Activated CD4-positive, alpha-beta T cell treated with anti-CD3 and anti-CD28 coated beads for 36 hours (primary cell): ENCODE measurements at regions not wholly inside any gene's neighbourhood (a gene's known extent, or its start where the extent isn't known, plus 50 kb on each side); places are given as distances from the start of the nearest gene placed in this dataset.

Experiments
- ATAC-seq: fragments of 200-7000 bp; cut with Tn5 transposase; one replicate; pipeline ENCODE4 v1.10.0; 2021; ENCODE audit warnings: mild to moderate bottlenecking, moderate library complexity
- CTCF ChIA-PET: fragments of 350-600 bp; sonication (Branson Sonifier 250); formaldehyde crosslinking; loops from one replicate; lab custom pipeline; 2021; ENCODE audit warnings: antibody characterized with exemption; lab: Charles Lee
- POLR2A ChIA-PET: fragments of 350-600 bp; sonication (Branson Sonifier 250); formaldehyde crosslinking; loops from one replicate; lab custom pipeline; 2021; ENCODE audit warnings: antibody characterized with exemption, inconsistent platforms; lab: Charles Lee
- DNase-seq: peaks from one replicate; pipeline ENCODE4 v3.0.0-alpha.2; 2020
- H3K27ac Mint-ChIP-seq: one replicate; pipeline ENCODE4 v1.8.0; 2021; ENCODE audit warnings: mixed read lengths
- H3K27me3 Mint-ChIP-seq: one replicate; pipeline ENCODE4 v1.8.0; 2021; ENCODE audit warnings: mixed read lengths
- H3K36me3 Mint-ChIP-seq: one replicate; pipeline ENCODE4 v1.8.0; 2021; ENCODE audit warnings: low read depth, mixed read lengths
- H3K4me1 Mint-ChIP-seq: one replicate; pipeline ENCODE4 v1.8.0; 2021; ENCODE audit warnings: mixed read lengths
- H3K4me3 Mint-ChIP-seq: one replicate; pipeline ENCODE4 v1.8.0; 2021; ENCODE audit warnings: mild to moderate bottlenecking, moderate library complexity, mixed read lengths
- H3K9me3 Mint-ChIP-seq: one replicate; pipeline ENCODE4 v1.8.0; 2021; ENCODE audit warnings: low read depth, mixed read lengths
- intact Hi-C, 2 experiments: fragments of 100-400 bp; cut with DNase I in 1 of 2; cut with micrococcal nuclease in 1 of 2; formaldehyde crosslinking; loops; one replicate each; pipeline versions ENCODE4 v1.14.2 to v1.15.1; 2022 to 2024; cut with DNase I, micrococcal nuclease

GRCh38 chr1:213375002-213375401 lies 324.0 kb downstream of the RPS6KC1 start:
- no peaks in the 10 kb centered on the region for H3K36me3 Mint-ChIP-seq
- ChIA-PET CTCF (interaction anchor here (0.6 kb wide), 1 partner anchor 502 kb away, joined by 3 read pairs; no protein-coding TSS in a partner anchor), POLR2A (no interaction called here)
- no peak overlapping the region for H3K27ac Mint-ChIP-seq
- no peak overlapping the region for H3K4me3 Mint-ChIP-seq
- DNase-seq (no peak), ATAC-seq (no peak)
- no peaks in the 10 kb centered on the region for H3K27me3 Mint-ChIP-seq
- no peaks in the 10 kb centered on the region for H3K9me3 Mint-ChIP-seq
- no peaks in the 10 kb centered on the region for H3K4me1 Mint-ChIP-seq
- intact Hi-C loops = no loop called here

GRCh38 chr1:213376862-213377372 lies 325.9 kb downstream of the RPS6KC1 start:
- H3K4me1 Mint-ChIP-seq = no peaks in the 10 kb centered on the region
- no peaks in the 10 kb centered on the region for H3K36me3 Mint-ChIP-seq
- intact Hi-C loops = no loop called here
- no peak for DNase-seq
- H3K9me3 Mint-ChIP-seq = no peaks in the 10 kb centered on the region
- ChIA-PET CTCF (interaction anchor here (0.6 to 1.2 kb wide), 3 partner anchors 254 to 1426 kb away, joined by 3 to 4 read pairs (median 3); no protein-coding TSS in a partner anchor), POLR2A (no interaction called here)
- H3K27ac Mint-ChIP-seq = no peak overlapping the region
- H3K27me3 Mint-ChIP-seq = no peaks in the 10 kb centered on the region
- no peak for ATAC-seq
- no peak overlapping the region for H3K4me3 Mint-ChIP-seq

- CTCF ChIA-PET = no interaction called here
Observed at GRCh38 chr1:213380865-213381264, 329.8 kb downstream of the RPS6KC1 start.

GRCh38 chr1:213381572-213382084 lies 330.6 kb downstream of the RPS6KC1 start:
- Mint-ChIP-seq H3K27ac (no peak overlapping the region), H3K36me3 (no peaks in the 10 kb centered on the region), H3K27me3 (no peaks in the 10 kb centered on the region), H3K4me1 (no peaks in the 10 kb centered on the region), H3K4me3 (no peak overlapping the region), H3K9me3 (no peaks in the 10 kb centered on the region)
- ChIA-PET CTCF (interaction anchor here (0.6 to 1.5 kb wide), 2 partner anchors 8 to 38 kb away, joined by 3 to 6 read pairs; no protein-coding TSS in a partner anchor), POLR2A (no interaction called here)
- DNase-seq = no peak
- intact Hi-C loops = no loop called here
- ATAC-seq = no peak

More at GRCh38 chr1:213380865-213381264, 329.8 kb downstream of the RPS6KC1 start:
- Mint-ChIP-seq H3K9me3 (no peaks in the 10 kb centered on the region), H3K4me3 (no peak overlapping the region), H3K27me3 (no peaks in the 10 kb centered on the region), H3K36me3 (no peaks in the 10 kb centered on the region), H3K27ac (no peak overlapping the region), H3K4me1 (no peaks in the 10 kb centered on the region)
- DNase-seq (no peak), ATAC-seq (no peak)
- intact Hi-C loops = no loop called here
- POLR2A ChIA-PET = no interaction called here

GRCh38 chr1:213383465-213383864 lies 332.4 kb downstream of the RPS6KC1 start:
- H3K27me3 Mint-ChIP-seq = no peaks in the 10 kb centered on the region
- no peak overlapping the region for H3K4me3 Mint-ChIP-seq
- ATAC-seq = no peak
- H3K4me1 Mint-ChIP-seq = no peaks in the 10 kb centered on the region
- no peaks in the 10 kb centered on the region for H3K36me3 Mint-ChIP-seq
- H3K27ac Mint-ChIP-seq = no peak overlapping the region
- no peak for DNase-seq
- intact Hi-C loops = no loop called here
- no peaks in the 10 kb centered on the region for H3K9me3 Mint-ChIP-seq
- CTCF ChIA-PET = interaction anchor here (0.9 kb wide), 1 partner anchor 108 kb away, joined by 3 read pairs; no protein-coding TSS in a partner anchor
- POLR2A ChIA-PET = no interaction called here

GRCh38 chr1:213385201-213385600 lies 334.2 kb downstream of the RPS6KC1 start:
- ChIA-PET CTCF (no interaction called here), POLR2A (no interaction called here)
- Mint-ChIP-seq H3K4me1 (no peaks in the 10 kb centered on the region), H3K36me3 (no peaks in the 10 kb centered on the region), H3K27me3 (no peaks in the 10 kb centered on the region), H3K9me3 (no peaks in the 10 kb centered on the region), H3K27ac (no peak overlapping the region), H3K4me3 (no peak overlapping the region)
- intact Hi-C loops = no loop called here
- DNase-seq (no peak), ATAC-seq (no peak)

GRCh38 chr1:213385806-213386324 lies 334.8 kb downstream of the RPS6KC1 start:
- ChIA-PET CTCF (no interaction called here), POLR2A (no interaction called here)
- intact Hi-C loops = no loop called here
- no peak for ATAC-seq
- Mint-ChIP-seq H3K27me3 (no peaks in the 10 kb centered on the region), H3K4me1 (no peaks in the 10 kb centered on the region), H3K36me3 (no peaks in the 10 kb centered on the region), H3K27ac (no peak overlapping the region), H3K4me3 (no peak overlapping the region), H3K9me3 (no peaks in the 10 kb centered on the region)
- no peak for DNase-seq

GRCh38 chr1:213387380-213388015 lies 336.5 kb downstream of the RPS6KC1 start:
- CTCF ChIA-PET = no interaction called here
- Mint-ChIP-seq H3K36me3 (no peaks in the 10 kb centered on the region), H3K27me3 (no peaks in the 10 kb centered on the region), H3K4me3 (no peak overlapping the region), H3K4me1 (no peaks in the 10 kb centered on the region), H3K9me3 (no peaks in the 10 kb centered on the region), H3K27ac (no peak overlapping the region)
- no peak for DNase-seq
- ATAC-seq = no peak
- POLR2A ChIA-PET = no interaction called here
- intact Hi-C loops = no loop called here

- no peaks in the 10 kb centered on the region for H3K36me3 Mint-ChIP-seq
- no peak overlapping the region for H3K27ac Mint-ChIP-seq
- H3K4me3 Mint-ChIP-seq = no peak overlapping the region
- CTCF ChIA-PET = no interaction called here
- intact Hi-C loops = no loop called here
- no peaks in the 10 kb centered on the region for H3K9me3 Mint-ChIP-seq
- POLR2A ChIA-PET = no interaction called here
- no peak for ATAC-seq
- DNase-seq = no peak
- no peaks in the 10 kb centered on the region for H3K4me1 Mint-ChIP-seq
- H3K27me3 Mint-ChIP-seq = no peaks in the 10 kb centered on the region
Observed at GRCh38 chr1:213388199-213388598, 337.2 kb downstream of the RPS6KC1 start.

GRCh38 chr1:213389061-213389581 lies 338.1 kb downstream of the RPS6KC1 start:
- H3K36me3 Mint-ChIP-seq = no peaks in the 10 kb centered on the region
- peaks cover 4% of the 10 kb centered on the region for H3K27me3 Mint-ChIP-seq
- no peak for ATAC-seq
- ChIA-PET CTCF (no interaction called here), POLR2A (no interaction called here)
- H3K4me3 Mint-ChIP-seq = no peak overlapping the region
- intact Hi-C loops = no loop called here
- no peak for DNase-seq
- H3K4me1 Mint-ChIP-seq = no peaks in the 10 kb centered on the region
- H3K9me3 Mint-ChIP-seq = no peaks in the 10 kb centered on the region
- H3K27ac Mint-ChIP-seq = no peak overlapping the region

GRCh38 chr1:213391445-213391844 lies 340.4 kb downstream of the RPS6KC1 start:
- Mint-ChIP-seq H3K4me1 (no peaks in the 10 kb centered on the region), H3K36me3 (no peaks in the 10 kb centered on the region), H3K9me3 (no peaks in the 10 kb centered on the region), H3K27me3 (peaks cover 4% of the 10 kb centered on the region), H3K27ac (no peak overlapping the region), H3K4me3 (no peak overlapping the region)
- no peak for ATAC-seq
- intact Hi-C loops = no loop called here
- CTCF ChIA-PET = no interaction called here
- no peak for DNase-seq
- POLR2A ChIA-PET = no interaction called here

- CTCF ChIA-PET = interaction anchor here (0.6 kb wide), 1 partner anchor 28 kb away, joined by 3 read pairs; no protein-coding TSS in a partner anchor
Observed at GRCh38 chr1:213393860-213394259, 342.8 kb downstream of the RPS6KC1 start.

More at GRCh38 chr1:213393860-213394259, 342.8 kb downstream of the RPS6KC1 start:
- POLR2A ChIA-PET = interaction anchor here (0.6 kb wide), 1 partner anchor 182 kb away, joined by 7 read pairs; no protein-coding TSS in a partner anchor
- ATAC-seq (no peak), DNase-seq (no peak)
- Mint-ChIP-seq H3K9me3 (peaks cover 3% of the 10 kb centered on the region), H3K4me1 (no peaks in the 10 kb centered on the region), H3K27me3 (peaks cover 4% of the 10 kb centered on the region), H3K36me3 (no peaks in the 10 kb centered on the region), H3K27ac (no peak overlapping the region), H3K4me3 (no peak overlapping the region)
- intact Hi-C loops = no loop called here
